Peyer's patch (tissue), 4 donors: ENCODE measurements at regions not wholly inside any gene's neighbourhood (a gene's known extent, or its start where the extent isn't known, plus 50 kb on each side); places are given as distances from the start of the nearest gene placed in this dataset.

Source experiments
- CTCF ChIP-seq, 6 experiments: fragments of 450-650 bp in 4 of 6; fragments of 200-600 bp in 2 of 6; sonication (generic) in 1 of 6; IDR thresholded peaks; one replicate each; pipeline ENCODE4 v1.5.1; 2017 to 2019; ENCODE audit warnings: antibody characterized with exemption in 6 of 6, mild to moderate bottlenecking in 3 of 6, moderate library complexity in 1 of 6
- POLR2A ChIP-seq, 2 donors: fragments of 450-650 bp; IDR thresholded peaks; one replicate each; pipeline ENCODE4 v1.5.1; 2017; ENCODE audit warnings: antibody characterized with exemption in 2 of 2, mild to moderate bottlenecking in 2 of 2, moderate library complexity in 2 of 2

GRCh38 chrX:45368705-45369104 is 168.0 kb upstream of the DIPK2B start:
- TF ChIP-seq CTCF (IDR thresholded peaks at IDR 0.05) (no peak), POLR2A (IDR thresholded peaks at IDR 0.05) (no peak)
